ENCODE measurements at regions not wholly inside any gene's neighbourhood (a gene's known extent, or its start where the extent isn't known, plus 50 kb on each side); places are given as distances from the start of the nearest gene placed in this dataset.
"Not testable (repeated sequence)": the region's sequence is repeated elsewhere in the genome, so short reads cannot be mapped to it uniquely, and the experiment has no call there.

DNA sequence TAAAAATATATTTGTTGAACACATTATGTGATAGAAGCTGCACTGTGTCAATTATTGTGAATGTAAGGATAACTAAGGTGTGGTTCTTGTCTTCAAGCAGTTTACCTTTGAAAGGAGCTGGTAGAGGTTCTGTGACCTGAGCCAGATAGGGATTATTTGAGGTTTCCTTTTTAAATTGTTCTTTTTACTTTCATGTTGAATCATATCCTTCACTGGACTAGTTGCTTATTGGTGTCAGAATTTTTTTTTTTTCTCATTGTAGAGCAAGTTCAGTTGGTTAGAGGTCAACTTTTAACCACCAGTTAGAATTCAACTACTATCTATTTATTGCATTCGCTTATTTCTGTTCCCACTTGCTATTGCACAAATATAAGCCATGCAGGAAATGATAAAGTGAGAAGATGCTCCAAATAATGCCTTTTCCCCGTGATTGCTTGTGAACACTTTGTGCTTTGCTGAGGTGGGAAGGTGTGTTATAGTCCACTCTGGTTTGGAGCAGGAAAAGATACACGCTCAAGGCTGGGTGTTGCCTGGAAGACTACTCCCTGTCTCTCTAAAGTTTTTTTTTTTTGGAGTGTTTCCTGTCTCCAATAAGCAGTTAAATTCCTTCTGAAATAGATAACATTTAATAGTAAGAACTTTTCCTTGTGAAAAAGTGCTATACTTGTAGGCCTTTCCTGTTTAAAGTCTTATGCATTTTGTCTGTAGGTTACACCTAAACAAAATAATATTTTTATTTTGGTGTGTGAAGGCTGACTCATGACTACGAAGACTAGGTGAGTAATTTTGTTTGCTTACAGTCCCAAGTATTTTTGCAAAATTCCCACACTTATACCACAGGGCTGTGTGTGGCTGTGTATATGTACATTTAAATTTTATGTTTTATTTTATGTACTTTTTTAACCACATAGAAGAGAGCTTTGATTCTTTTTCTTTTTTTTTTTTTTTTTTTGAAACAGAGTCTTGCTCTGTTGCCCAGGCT is 83.8 kb upstream of the LCORL start:
- H3K9me3 ChIP-seq, result no peaks in the 10 kb centered on the region
- TF ChIP-seq, protein P1, sequence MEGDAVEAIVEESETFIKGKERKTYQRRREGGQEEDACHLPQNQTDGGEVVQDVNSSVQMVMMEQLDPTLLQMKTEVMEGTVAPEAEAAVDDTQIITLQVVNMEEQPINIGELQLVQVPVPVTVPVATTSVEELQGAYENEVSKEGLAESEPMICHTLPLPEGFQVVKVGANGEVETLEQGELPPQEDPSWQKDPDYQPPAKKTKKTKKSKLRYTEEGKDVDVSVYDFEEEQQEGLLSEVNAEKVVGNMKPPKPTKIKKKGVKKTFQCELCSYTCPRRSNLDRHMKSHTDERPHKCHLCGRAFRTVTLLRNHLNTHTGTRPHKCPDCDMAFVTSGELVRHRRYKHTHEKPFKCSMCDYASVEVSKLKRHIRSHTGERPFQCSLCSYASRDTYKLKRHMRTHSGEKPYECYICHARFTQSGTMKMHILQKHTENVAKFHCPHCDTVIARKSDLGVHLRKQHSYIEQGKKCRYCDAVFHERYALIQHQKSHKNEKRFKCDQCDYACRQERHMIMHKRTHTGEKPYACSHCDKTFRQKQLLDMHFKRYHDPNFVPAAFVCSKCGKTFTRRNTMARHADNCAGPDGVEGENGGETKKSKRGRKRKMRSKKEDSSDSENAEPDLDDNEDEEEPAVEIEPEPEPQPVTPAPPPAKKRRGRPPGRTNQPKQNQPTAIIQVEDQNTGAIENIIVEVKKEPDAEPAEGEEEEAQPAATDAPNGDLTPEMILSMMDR (IDR thresholded peaks at IDR 0.05), result no peak
- no peak for TF ChIP-seq POLR2A (IDR thresholded peaks at IDR 0.05)
- intact Hi-C loops (cut with DNase I; ENCODE audit: low total_unique reads), result no loop called here
- H3K4me1 ChIP-seq, result no peaks in the 10 kb centered on the region
- H3K27me3 ChIP-seq, result no peaks in the 10 kb centered on the region
- 64 to 66% methylated on average over 4 of the region's 4 CpGs for WGBS, 2 donors
- DNase-seq, result no peak
- H3K36me3 ChIP-seq (ENCODE audit: low read depth, missing control alignments), result no peaks in the 10 kb centered on the region
- H3K4me3 ChIP-seq, result no peak overlapping the region
- H3K27ac ChIP-seq, result no peak overlapping the region

DNA sequence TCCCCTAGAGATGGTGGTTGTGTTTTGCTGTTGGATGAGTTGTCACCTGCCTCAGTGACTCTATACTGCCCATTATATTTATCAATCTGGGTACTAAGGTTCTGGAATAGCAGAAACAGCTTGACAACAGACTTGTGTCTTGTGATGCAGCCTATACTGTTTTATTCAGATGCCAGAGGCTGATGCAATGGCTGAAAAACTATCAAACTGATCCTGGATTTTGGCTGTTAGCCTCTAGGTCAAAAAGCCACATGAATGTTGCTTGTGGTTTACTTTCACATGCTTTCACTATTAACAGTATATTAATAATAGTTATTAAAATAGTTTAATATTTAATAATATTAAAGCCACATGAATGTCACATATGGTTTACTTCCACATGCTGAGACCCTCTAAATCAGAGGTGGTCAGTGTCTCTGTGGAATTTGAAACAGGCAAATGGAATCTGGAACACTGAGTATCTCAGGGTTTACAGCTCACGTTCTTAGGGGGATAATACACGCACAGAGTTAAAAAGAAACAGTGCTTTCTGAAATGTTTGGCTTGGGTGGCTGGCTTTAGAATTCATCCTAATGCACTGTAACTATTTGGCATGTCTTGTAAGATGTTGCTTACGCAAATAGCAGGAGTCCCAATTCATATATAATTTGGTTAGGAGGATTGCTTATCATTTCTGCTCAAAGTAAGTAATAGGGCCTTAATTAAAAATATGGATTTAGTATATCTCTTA is 82.5 kb upstream of the LCORL start:
- H3K36me3 ChIP-seq (ENCODE audit: low read depth, missing control alignments), result no peaks in the 10 kb centered on the region
- intact Hi-C loops (cut with DNase I; ENCODE audit: low total_unique reads), result no loop called here
- no peak overlapping the region for H3K27ac ChIP-seq
- 69 to 84% methylated on average over 3 of the region's 3 CpGs for WGBS, 2 donors
- H3K27me3 ChIP-seq, result no peaks in the 10 kb centered on the region
- no peaks in the 10 kb centered on the region for H3K9me3 ChIP-seq
- DNase-seq, result no peak
- H3K4me3 ChIP-seq, result no peak overlapping the region
- TF ChIP-seq, protein P1 (IDR thresholded peaks at IDR 0.05), result no peak
- TF ChIP-seq POLR2A (IDR thresholded peaks at IDR 0.05), result no peak
- no peaks in the 10 kb centered on the region for H3K4me1 ChIP-seq

DNA sequence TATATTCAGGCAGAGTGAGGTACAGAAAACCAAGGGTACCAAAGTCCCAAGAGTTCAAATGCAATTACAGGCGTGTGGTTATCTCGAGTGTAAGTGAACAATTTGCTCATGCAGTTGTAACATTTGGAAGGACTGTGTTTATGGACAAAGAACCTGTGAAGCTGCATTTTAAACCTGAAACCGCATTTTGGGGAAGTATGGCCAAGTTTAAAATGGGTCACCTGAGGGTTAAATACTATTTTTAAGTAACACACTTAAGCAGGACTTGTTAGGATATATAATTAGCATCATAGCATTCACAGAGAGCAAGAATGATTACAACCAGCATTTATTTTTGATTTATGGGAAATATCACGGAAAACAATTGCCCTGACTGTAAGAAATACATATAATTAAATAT is 79.1 kb upstream of the LCORL start:
- intact Hi-C loops (cut with DNase I; ENCODE audit: low total_unique reads), result no loop called here
- H3K4me1 ChIP-seq, result no peaks in the 10 kb centered on the region
- no peaks in the 10 kb centered on the region for H3K27me3 ChIP-seq
- no peaks in the 10 kb centered on the region for H3K36me3 ChIP-seq (ENCODE audit: low read depth, missing control alignments)
- no peak overlapping the region for H3K27ac ChIP-seq
- H3K4me3 ChIP-seq, result no peak overlapping the region
- no peak for DNase-seq
- WGBS, 2 donors, result 73 to 82% methylated on average over 4 of the region's 4 CpGs
- no peaks in the 10 kb centered on the region for H3K9me3 ChIP-seq
- TF ChIP-seq POLR2A (IDR thresholded peaks at IDR 0.05), result no peak
- TF ChIP-seq, protein P1 (IDR thresholded peaks at IDR 0.05), result no peak

DNA sequence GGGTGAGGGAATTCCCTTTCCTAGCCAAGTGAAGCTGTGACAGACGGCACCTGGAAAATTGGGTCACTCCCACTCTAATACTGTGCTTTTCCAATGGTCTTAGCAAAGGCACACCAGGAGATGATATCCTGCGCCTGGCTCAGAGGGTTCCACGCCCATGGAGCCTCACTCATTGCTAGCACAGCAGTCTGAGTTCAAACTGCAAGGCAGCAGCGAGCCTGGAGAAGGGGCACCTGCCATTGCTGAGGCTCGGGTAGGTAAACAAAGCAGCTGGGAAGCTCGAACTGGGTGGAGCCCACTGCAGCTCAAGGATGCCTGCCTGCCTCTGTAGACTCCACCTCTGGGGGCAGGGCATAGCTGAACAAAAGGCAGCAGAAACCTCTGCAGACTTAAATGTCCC is 68.9 kb upstream of the LCORL start:
- H3K27me3 ChIP-seq; H3K27ac ChIP-seq; intact Hi-C loops (cut with DNase I; ENCODE audit: low total_unique reads); H3K9me3 ChIP-seq; H3K4me1 ChIP-seq; H3K4me3 ChIP-seq; H3K36me3 ChIP-seq (ENCODE audit: low read depth, missing control alignments); DNase-seq: not testable (repeated sequence)
- 58 to 63% methylated on average over 4 to 6 of the region's 6 CpGs for WGBS, 2 donors

DNA sequence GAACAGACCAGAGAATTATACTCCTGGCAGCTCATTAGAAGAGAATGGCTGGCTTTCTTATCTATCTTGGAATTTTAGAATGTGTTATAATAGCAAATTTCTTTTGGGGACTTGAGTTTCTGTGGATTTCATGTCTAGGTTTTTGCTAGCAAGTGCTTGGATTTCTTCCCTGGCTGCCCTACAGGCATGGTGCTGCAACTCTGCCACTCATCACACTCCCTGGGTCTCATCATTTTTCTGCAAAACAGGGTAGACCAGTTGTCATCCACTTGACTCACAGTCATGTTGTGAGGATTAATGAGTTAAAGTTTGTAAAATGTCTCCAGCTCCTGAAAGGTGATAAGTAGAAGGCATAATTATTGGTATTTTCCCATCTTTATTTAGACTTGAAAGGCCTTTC is 60.7 kb upstream of the LCORL start:
- intact Hi-C loops (cut with DNase I; ENCODE audit: low total_unique reads), result no loop called here
- Histone ChIP-seq H3K9me3 (no peaks in the 10 kb centered on the region), H3K27me3 (no peaks in the 10 kb centered on the region), H3K36me3 (ENCODE audit: low read depth, missing control alignments) (no peaks in the 10 kb centered on the region), H3K4me1 (no peaks in the 10 kb centered on the region), H3K27ac (no peak overlapping the region), H3K4me3 (no peak overlapping the region)
- TF ChIP-seq POLR2A (IDR thresholded peaks at IDR 0.05), result no peak
- TF ChIP-seq, protein P1 (IDR thresholded peaks at IDR 0.05), result no peak
- no peak for DNase-seq

Data from testis (tissue), 2 donors.